HepG2 (cell line): ENCODE measurements at regions not wholly inside any gene's neighbourhood (a gene's known extent, or its start where the extent isn't known, plus 50 kb on each side); places are given as distances from the start of the nearest gene placed in this dataset.

Experiments used
- HNRNPK ChIP-seq: fragments of 200-400 bp; formaldehyde crosslinking; IDR thresholded peaks from 2 replicates; pipeline ENCODE4 v1.6.1; 2018; ENCODE audit warnings: low read length, low read depth, moderate library complexity, mild to moderate bottlenecking; ENCODE audit not compliant: poor library complexity, severe bottlenecking
- NR2C2 ChIP-seq: sonication (generic); formaldehyde crosslinking; IDR thresholded peaks from 2 replicates; pipeline ENCODE4 v1.4.0; 2020; ENCODE audit warnings: missing genetic modification reagents, mild to moderate bottlenecking, moderate library complexity, borderline replicate concordance
- SATB2 ChIP-seq: sonication (generic); formaldehyde crosslinking; IDR thresholded peaks from 2 replicates; pipeline ENCODE4 v1.5.0; 2020; ENCODE audit warnings: missing genetic modification reagents
- TF ChIP-seq, protein P1 (sequence below): sonication (generic); formaldehyde crosslinking; IDR thresholded peaks from 2 replicates; pipeline ENCODE4 v1.5.0; 2020; ENCODE audit warnings: mild to moderate bottlenecking, missing genetic modification reagents, moderate library complexity

DNA sequence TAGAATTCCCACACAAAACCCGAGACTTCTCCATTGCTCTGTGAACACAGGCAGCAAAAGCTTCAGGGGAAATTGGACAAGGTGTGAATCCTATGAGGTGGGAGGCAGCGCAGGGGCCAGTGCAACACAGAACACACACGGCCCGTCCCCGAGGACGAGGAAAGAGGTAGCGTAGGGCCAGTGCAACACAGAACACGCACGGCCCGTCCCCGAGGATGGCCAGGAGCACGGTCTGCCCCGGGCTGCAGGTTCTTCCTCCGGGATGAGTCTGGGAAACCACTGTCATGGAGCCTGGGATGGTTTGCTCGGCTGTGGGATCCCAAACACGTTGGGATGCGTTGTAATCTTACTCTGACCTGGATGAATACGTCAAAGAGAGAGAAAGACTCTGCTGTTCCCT lies 432.1 kb downstream of the GLRX3 start:
- TF ChIP-seq SATB2 (CRISPR knock-in tag): no peak
- TF ChIP-seq, protein P1, sequence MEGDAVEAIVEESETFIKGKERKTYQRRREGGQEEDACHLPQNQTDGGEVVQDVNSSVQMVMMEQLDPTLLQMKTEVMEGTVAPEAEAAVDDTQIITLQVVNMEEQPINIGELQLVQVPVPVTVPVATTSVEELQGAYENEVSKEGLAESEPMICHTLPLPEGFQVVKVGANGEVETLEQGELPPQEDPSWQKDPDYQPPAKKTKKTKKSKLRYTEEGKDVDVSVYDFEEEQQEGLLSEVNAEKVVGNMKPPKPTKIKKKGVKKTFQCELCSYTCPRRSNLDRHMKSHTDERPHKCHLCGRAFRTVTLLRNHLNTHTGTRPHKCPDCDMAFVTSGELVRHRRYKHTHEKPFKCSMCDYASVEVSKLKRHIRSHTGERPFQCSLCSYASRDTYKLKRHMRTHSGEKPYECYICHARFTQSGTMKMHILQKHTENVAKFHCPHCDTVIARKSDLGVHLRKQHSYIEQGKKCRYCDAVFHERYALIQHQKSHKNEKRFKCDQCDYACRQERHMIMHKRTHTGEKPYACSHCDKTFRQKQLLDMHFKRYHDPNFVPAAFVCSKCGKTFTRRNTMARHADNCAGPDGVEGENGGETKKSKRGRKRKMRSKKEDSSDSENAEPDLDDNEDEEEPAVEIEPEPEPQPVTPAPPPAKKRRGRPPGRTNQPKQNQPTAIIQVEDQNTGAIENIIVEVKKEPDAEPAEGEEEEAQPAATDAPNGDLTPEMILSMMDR (CRISPR knock-in tag): no peak
- TF ChIP-seq HNRNPK: no peak
- TF ChIP-seq NR2C2 (CRISPR knock-in tag): no peak
